H9 (cell line): ENCODE measurements at regions not wholly inside any gene's neighbourhood (a gene's known extent, or its start where the extent isn't known, plus 50 kb on each side); places are given as distances from the start of the nearest gene placed in this dataset.

Experiments used
- DNase-seq: peaks from one replicate; pipeline ENCODE4 v3.0.0-alpha.2; 2017
- H2AFZ ChIP-seq: one replicate; pipeline ENCODE4 v1.6.1; 2013; ENCODE audit warnings: mild to moderate bottlenecking, low read length, control low read depth, moderate library complexity
- H2AK5ac ChIP-seq: 2 replicates; pipeline ENCODE4 v1.6.1; 2013; ENCODE audit warnings: low read length, control low read depth, mixed read lengths; ENCODE audit not compliant: insufficient read length
- H2BK120ac ChIP-seq: one replicate; pipeline ENCODE4 v1.6.1; 2013; ENCODE audit warnings: low read depth, mild to moderate bottlenecking, low read length, control low read depth, inconsistent platforms; ENCODE audit not compliant: poor library complexity, severe bottlenecking
- H2BK12ac ChIP-seq: 2 replicates; pipeline ENCODE4 v1.6.1; 2013; ENCODE audit warnings: low read length, control low read depth, mixed read lengths, low read depth; ENCODE audit not compliant: insufficient read length
- H2BK15ac ChIP-seq: 2 replicates; pipeline ENCODE4 v1.6.1; 2013; ENCODE audit warnings: low read depth, low read length, control low read depth
- H2BK20ac ChIP-seq: one replicate; pipeline ENCODE4 v1.6.1; 2013; ENCODE audit warnings: low read depth, mild to moderate bottlenecking, low read length, control low read depth, inconsistent platforms; ENCODE audit not compliant: poor library complexity, severe bottlenecking
- H2BK5ac ChIP-seq: 2 replicates; pipeline ENCODE4 v1.6.1; 2013; ENCODE audit warnings: low read length, control low read depth, mixed read lengths; ENCODE audit not compliant: insufficient read length
- H3K14ac ChIP-seq: 2 replicates; pipeline ENCODE4 v1.6.1; 2013; ENCODE audit warnings: low read length, control low read depth; ENCODE audit not compliant: insufficient read depth
- H3K18ac ChIP-seq: 2 replicates; pipeline ENCODE4 v1.6.1; 2013; ENCODE audit warnings: low read depth, mild to moderate bottlenecking, mixed read lengths, low read length, control low read depth; ENCODE audit not compliant: insufficient read length
- H3K23ac ChIP-seq: 2 replicates; pipeline ENCODE4 v1.6.1; 2013; ENCODE audit warnings: low read length, control low read depth, mixed read lengths, low read depth; ENCODE audit not compliant: insufficient read length
- H3K23me2 ChIP-seq: 2 replicates; pipeline ENCODE4 v1.6.1; 2013; ENCODE audit warnings: low read depth, mild to moderate bottlenecking, mixed read lengths, low read length, control low read depth; ENCODE audit not compliant: insufficient read length, poor library complexity, severe bottlenecking
- H3K27ac ChIP-seq: 2 replicates; pipeline ENCODE4 v1.5.1; 2013; ENCODE audit warnings: low read length, control low read depth, mixed read lengths, low read depth; ENCODE audit not compliant: insufficient read length
- H3K27me3 ChIP-seq: 2 replicates; pipeline ENCODE4 v1.6.1; 2013; ENCODE audit warnings: low read length, control low read depth, inconsistent platforms; ENCODE audit not compliant: insufficient read depth
- H3K4ac ChIP-seq: 2 replicates; pipeline ENCODE4 v1.6.1; 2013; ENCODE audit warnings: low read depth, mild to moderate bottlenecking, control low read depth, inconsistent platforms, low read length, moderate library complexity
- H3K4me1 ChIP-seq: 2 replicates; pipeline ENCODE4 v1.6.1; 2013; ENCODE audit warnings: low read length, control low read depth, inconsistent platforms; ENCODE audit not compliant: insufficient read depth
- H3K4me2 ChIP-seq: 2 replicates; pipeline ENCODE4 v1.6.1; 2013; ENCODE audit warnings: low read length, control low read depth, mixed read lengths; ENCODE audit not compliant: insufficient read length, insufficient read depth
- H3K56ac ChIP-seq: 2 replicates; pipeline ENCODE4 v1.6.1; 2013; ENCODE audit warnings: low read depth, mild to moderate bottlenecking, mixed read lengths, low read length, control low read depth; ENCODE audit not compliant: insufficient read length
- H3K79me1 ChIP-seq: 2 replicates; pipeline ENCODE4 v1.6.1; 2013; ENCODE audit warnings: low read depth, mild to moderate bottlenecking, moderate library complexity, low read length, control low read depth, inconsistent platforms; ENCODE audit not compliant: insufficient read depth, poor library complexity, severe bottlenecking
- H3K79me2 ChIP-seq: 2 replicates; pipeline ENCODE4 v1.6.1; 2013; ENCODE audit warnings: low read length, control low read depth, inconsistent platforms; ENCODE audit not compliant: insufficient read depth
- H3K9ac ChIP-seq: 2 replicates; pipeline ENCODE4 v1.6.1; 2013; ENCODE audit warnings: low read length, control low read depth, mixed read lengths; ENCODE audit not compliant: insufficient read length; ENCODE audit errors: extremely low read depth
- H3K9me3 ChIP-seq: one replicate; pipeline ENCODE4 v1.6.1; 2013; ENCODE audit warnings: low read depth, low read length, inconsistent platforms; ENCODE audit not compliant: control insufficient read depth
- H3T11ph ChIP-seq: one replicate; pipeline ENCODE4 v1.6.1; 2013; ENCODE audit warnings: mild to moderate bottlenecking, low read length, control low read depth, inconsistent platforms
- H4K20me1 ChIP-seq: one replicate; pipeline ENCODE4 v1.6.1; 2013; ENCODE audit not compliant: control insufficient read depth, insufficient read length, insufficient read depth
- H4K5ac ChIP-seq: 2 replicates; pipeline ENCODE4 v1.6.1; 2013; ENCODE audit warnings: low read depth, mild to moderate bottlenecking, mixed read lengths, low read length, control low read depth; ENCODE audit not compliant: insufficient read length
- H4K8ac ChIP-seq: replicated peaks from 2 replicates; pipeline ENCODE4 v1.6.1; 2013; ENCODE audit warnings: low read length, control low read depth, mixed read lengths, low read depth; ENCODE audit not compliant: insufficient read length
- H4K91ac ChIP-seq: 2 replicates; pipeline ENCODE4 v1.6.1; 2013; ENCODE audit warnings: low read depth, mild to moderate bottlenecking, moderate library complexity, mixed read lengths, low read length, control low read depth; ENCODE audit not compliant: insufficient read length
- H3K27ac Mint-ChIP-seq, 3 experiments: 2 replicates in 2 of 3; 3 replicates in 1 of 3; pipeline ENCODE4 v1.8.0; 2020 to 2021; ENCODE audit warnings: mixed read lengths in 3 of 3, mild to moderate bottlenecking in 1 of 3, moderate library complexity in 1 of 3
- H3K27me3 Mint-ChIP-seq: 2 replicates; pipeline ENCODE4 v1.8.0; 2021; ENCODE audit warnings: low read depth, mild to moderate bottlenecking, moderate library complexity, mixed read lengths
- H3K36me3 Mint-ChIP-seq, 3 experiments: 2 replicates in 2 of 3; 3 replicates in 1 of 3; pipeline ENCODE4 v1.8.0; 2020 to 2021; ENCODE audit warnings: low read depth in 3 of 3, mixed read lengths in 3 of 3; ENCODE audit not compliant: insufficient read depth in 1 of 3
- H3K4me1 Mint-ChIP-seq, 2 experiments: 2 replicates each; pipeline ENCODE4 v1.8.0; 2020; ENCODE audit warnings: mixed read lengths in 2 of 2
- H3K4me3 Mint-ChIP-seq, 2 experiments: 2 replicates in 1 of 2; 3 replicates in 1 of 2; pipeline ENCODE4 v1.8.0; 2020 to 2021; ENCODE audit warnings: mild to moderate bottlenecking in 2 of 2, mixed read lengths in 2 of 2, moderate library complexity in 1 of 2
- H3K9me3 Mint-ChIP-seq, 2 experiments: 2 replicates in 1 of 2; 3 replicates in 1 of 2; pipeline ENCODE4 v1.8.0; 2020; ENCODE audit warnings: mild to moderate bottlenecking in 2 of 2, mixed read lengths in 2 of 2, moderate library complexity in 1 of 2
- CTCF ChIP-seq: fragments of 200-600 bp; sonication (generic); conservative IDR thresholded peaks from 3 replicates; pipeline ENCODE4 v1.8.0; 2021; ENCODE audit warnings: antibody characterized with exemption, mild to moderate bottlenecking
- WGBS: extraction: QIAGEN DNeasy Blood & Tissue Kit; methylation state at CpG from one replicate; pipeline ENCODE4 v1.1.7; 2013; ENCODE audit warnings: missing lambda C conversion rate, low lambda C conversion rate, mixed read lengths; ENCODE audit not compliant: insufficient read length; ENCODE audit errors: extremely low coverage; 5-methylcytosine and 5-hydroxymethylcytosine counted together

DNA sequence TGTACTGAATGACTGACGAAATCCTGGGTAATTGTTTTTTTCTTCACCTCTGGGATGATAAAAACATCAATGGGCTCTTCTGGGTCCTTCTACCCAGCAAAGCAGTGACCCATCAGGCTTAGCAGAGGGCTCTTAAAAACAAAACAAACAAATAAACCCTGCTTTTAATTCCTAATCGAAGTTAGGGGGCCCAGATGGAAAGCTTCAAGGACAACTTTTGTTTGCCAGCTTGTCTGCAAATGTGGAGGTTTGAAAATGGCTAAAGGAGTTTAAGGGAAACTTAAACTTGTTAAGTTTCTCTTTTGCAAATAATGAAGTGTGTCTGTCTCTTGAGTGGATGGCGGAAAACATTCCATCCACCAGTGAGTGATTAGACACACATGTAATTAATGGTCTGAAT is 327.2 kb downstream of the SATB2 start:
- Histone ChIP-seq H4K20me1 (no peaks in the 10 kb centered on the region), H3K27ac (no peak overlapping the region), H2BK15ac (no peak overlapping the region), H4K91ac (no peak overlapping the region), H4K5ac (no peak overlapping the region), H3K4me2 (no peak overlapping the region), H3T11ph (no peak overlapping the region), H3K4ac (no peak overlapping the region), H2BK5ac (no peak overlapping the region), H2BK20ac (no peak overlapping the region), H2AFZ (no peak overlapping the region), H3K23ac (no peak overlapping the region), H3K18ac (no peak overlapping the region), H3K79me1 (no peaks in the 10 kb centered on the region), H3K14ac (no peak overlapping the region), H3K9ac (no peak overlapping the region), H3K56ac (no peak overlapping the region), H3K27me3 (no peaks in the 10 kb centered on the region), H3K4me1 (no peaks in the 10 kb centered on the region; the same call in 1 of the 2 replicates), H4K8ac (no peak overlapping the region), H3K9me3 (no peaks in the 10 kb centered on the region), H3K79me2 (no peaks in the 10 kb centered on the region), H2BK120ac (no peak overlapping the region), H3K23me2 (no peaks in the 10 kb centered on the region), H2BK12ac (no peak overlapping the region), H2AK5ac (no peak overlapping the region)
- no peaks in the 10 kb centered on the region for H3K27me3 Mint-ChIP-seq
- peaks cover 3 to 9% (median 5%) of the 10 kb centered on the region in 3 experiments; a peak in 2 of 7 replicates for H3K36me3 Mint-ChIP-seq
- peaks cover 0 to 6% of the 10 kb centered on the region in 2 experiments; a peak in 2 of 5 replicates for H3K9me3 Mint-ChIP-seq
- H3K27ac Mint-ChIP-seq: no peak overlapping the region
- WGBS: no CpG with 5 or more reads among the region's 3 CpGs
- no peak for TF ChIP-seq CTCF
- H3K4me1 Mint-ChIP-seq: peaks cover 12 to 28% of the 10 kb centered on the region in 2 experiments
- DNase-seq: no peak
- no peak overlapping the region for H3K4me3 Mint-ChIP-seq
